Adrenal gland (tissue), 9 donors: ENCODE measurements at regions not wholly inside any gene's neighbourhood (a gene's known extent, or its start where the extent isn't known, plus 50 kb on each side); places are given as distances from the start of the nearest gene placed in this dataset.

Experiments
- DNase-seq, 7 donors: peaks; one replicate each; pipeline ENCODE4 v3.0.0-alpha.2; 2019 to 2020
- H3K27ac ChIP-seq, 5 donors: fragments of 200-600 bp; sonication (generic) in 4 of 5; 1 replicate in 3 of 5; 2 replicates in 2 of 5; pipeline versions ENCODE4 v1.5.1 to v1.8.0; 2016 to 2020; ENCODE audit warnings: mild to moderate bottlenecking in 1 of 5
- H3K27me3 ChIP-seq: fragments of 200-600 bp; 2 replicates; pipeline ENCODE4 v1.8.0; 2021
- H3K36me3 ChIP-seq, 2 donors: fragments of 200-600 bp; replicated peaks in 1 of 2; 1 replicate in 1 of 2; 2 replicates in 1 of 2; pipeline versions ENCODE4 v1.5.1 to v1.8.0; 2018 to 2022
- H3K4me1 ChIP-seq, 2 donors: fragments of 200-600 bp; replicated peaks in 1 of 2; 1 replicate in 1 of 2; 2 replicates in 1 of 2; pipeline versions ENCODE4 v1.5.1 to v1.8.0; 2018 to 2021
- H3K4me3 ChIP-seq, 4 donors: fragments of 200-600 bp; sonication (generic) in 3 of 4; one replicate each; pipeline ENCODE4 v1.5.1; 2016 to 2018
- H3K9me3 ChIP-seq, 3 donors: fragments of 200-600 bp; sonication (generic) in 1 of 3; replicated peaks in 1 of 3; 1 replicate in 2 of 3; 2 replicates in 1 of 3; pipeline versions ENCODE4 v1.5.1 to v1.8.0; 2016 to 2021
- CTCF ChIP-seq, 6 experiments: fragments of 450-650 bp in 4 of 6; fragments of 200-600 bp in 2 of 6; sonication (generic) in 1 of 6; IDR thresholded peaks; 1 replicate in 5 of 6; 2 replicates in 1 of 6; pipeline versions ENCODE4 v1.5.1 to v1.8.0; 2016 to 2021; ENCODE audit warnings: antibody characterized with exemption in 6 of 6, mild to moderate bottlenecking in 2 of 6, moderate library complexity in 1 of 6
- POLR2A ChIP-seq, 2 donors: fragments of 450-650 bp; IDR thresholded peaks; one replicate each; pipeline ENCODE4 v1.6.1; 2017; ENCODE audit warnings: antibody characterized with exemption in 2 of 2, mild to moderate bottlenecking in 2 of 2, moderate library complexity in 1 of 2
- WGBS, 4 donors: extraction: QIAGEN DNeasy Blood & Tissue Kit in 2 of 4; methylation state at CpG; one replicate each; pipeline versions ENCODE4 v1.1.5 to v1.1.7; 2013 to 2017; 5-methylcytosine and 5-hydroxymethylcytosine counted together
- intact Hi-C, 2 donors: fragments of 100-400 bp; cut with DNase I; formaldehyde crosslinking; loops; one replicate each; pipeline versions ENCODE4 v1.14.1 to v1.15.0; 2022 to 2023
- donor health status: healthy with polysubstance abuse.
- donor health status: Bipolar disorder and iron deficiency.
- donor health status: DM: yes; HTN: yes; CAD: no.
- donor health status: DM: no; HTN: no; CAD: no.
- donor health status: DM: no; HTN: no; CAD: no.

- no peak overlapping the region for H3K4me3 ChIP-seq
- 78 to 85% (median 83%) methylated on average over 1 of the region's 1 CpG for WGBS, 4 donors
- H3K27ac ChIP-seq, result no peak overlapping the region
- no peak for DNase-seq
- no peaks in the 10 kb centered on the region for H3K9me3 ChIP-seq
- H3K4me1 ChIP-seq, result no peaks in the 10 kb centered on the region
- no peaks in the 10 kb centered on the region for H3K27me3 ChIP-seq
- intact Hi-C loops, result no loop called here
- TF ChIP-seq POLR2A (IDR thresholded peaks at IDR 0.05) (no peak), CTCF (IDR thresholded peaks at IDR 0.05) (no peak)
- H3K36me3 ChIP-seq, result no peaks in the 10 kb centered on the region
Measured at GRCh38 chr11:104633226-104633625, 265.0 kb downstream of the CASP12 start.

GRCh38 chr11:104630352-104630751, 267.9 kb downstream of the CASP12 start:
- no peak for TF ChIP-seq CTCF (IDR thresholded peaks at IDR 0.05)
- Histone ChIP-seq H3K9me3 (no peaks in the 10 kb centered on the region), H3K27me3 (no peaks in the 10 kb centered on the region), H3K4me1 (no peaks in the 10 kb centered on the region), H3K36me3 (no peaks in the 10 kb centered on the region), H3K27ac (no peak overlapping the region), H3K4me3 (no peak overlapping the region)
- no peak for DNase-seq
- 83 to 92% (median 86%) methylated on average over 2 of the region's 2 CpGs for WGBS, 4 donors
- intact Hi-C loops, result no loop called here

- no peaks in the 10 kb centered on the region for H3K27me3 ChIP-seq
- H3K4me3 ChIP-seq, result no peak overlapping the region
- TF ChIP-seq CTCF (IDR thresholded peaks at IDR 0.05), result no peak
- no peak for DNase-seq
- no peaks in the 10 kb centered on the region for H3K4me1 ChIP-seq
- H3K9me3 ChIP-seq, result no peaks in the 10 kb centered on the region
- no peak overlapping the region for H3K27ac ChIP-seq
- WGBS, 4 donors, result 26 to 47% (median 40%) methylated on average over 2 of the region's 2 CpGs
- H3K36me3 ChIP-seq, result no peaks in the 10 kb centered on the region
- intact Hi-C loops, result no loop called here
Measured at GRCh38 chr11:104625246-104625645, 273.0 kb downstream of the CASP12 start.

GRCh38 chr11:104624021-104624420, 274.2 kb downstream of the CASP12 start:
- TF ChIP-seq POLR2A (IDR thresholded peaks at IDR 0.05) (no peak), CTCF (IDR thresholded peaks at IDR 0.05) (no peak)
- Histone ChIP-seq H3K4me3 (no peak overlapping the region), H3K36me3 (no peaks in the 10 kb centered on the region), H3K27ac (no peak overlapping the region), H3K27me3 (no peaks in the 10 kb centered on the region), H3K4me1 (no peaks in the 10 kb centered on the region), H3K9me3 (no peaks in the 10 kb centered on the region)
- DNase-seq, result no peak
- intact Hi-C loops, result no loop called here
